ENCODE measurements at regions not wholly inside any gene's neighbourhood (a gene's known extent, or its start where the extent isn't known, plus 50 kb on each side); places are given as distances from the start of the nearest gene placed in this dataset.

GRCh38 chr5:57566914-57567313 lies 84.3 kb upstream of the ACTBL2 start:
- TF ChIP-seq GATA1 (IDR thresholded peaks at IDR 0.05; ENCODE audit: low read depth, low read length) (no peak), POLR2A (IDR thresholded peaks at IDR 0.05; ENCODE audit: low read length) (no peak)

GRCh38 chr5:57561231-57561842 lies 78.7 kb upstream of the ACTBL2 start:
- no peak for TF ChIP-seq POLR2A (IDR thresholded peaks at IDR 0.05; ENCODE audit: low read length)
- no peak for TF ChIP-seq GATA1 (IDR thresholded peaks at IDR 0.05; ENCODE audit: low read depth, low read length)
- no peak for DNase-seq

More at GRCh38 chr5:57566914-57567313, 84.3 kb upstream of the ACTBL2 start:
- no peak for DNase-seq

- no peak for DNase-seq
- TF ChIP-seq GATA1 (IDR thresholded peaks at IDR 0.05; ENCODE audit: low read depth, low read length) (no peak), POLR2A (IDR thresholded peaks at IDR 0.05; ENCODE audit: low read length) (no peak)
Measured at GRCh38 chr5:57559110-57559635, 76.6 kb upstream of the ACTBL2 start.

- DNase-seq, result no peak
- no peak for TF ChIP-seq POLR2A (IDR thresholded peaks at IDR 0.05; ENCODE audit: low read length)
- no peak for TF ChIP-seq GATA1 (IDR thresholded peaks at IDR 0.05; ENCODE audit: low read depth, low read length)
Measured at GRCh38 chr5:57552033-57552432, 69.4 kb upstream of the ACTBL2 start.

- TF ChIP-seq POLR2A (IDR thresholded peaks at IDR 0.05; ENCODE audit: low read length), result no peak
- no peak for TF ChIP-seq GATA1 (IDR thresholded peaks at IDR 0.05; ENCODE audit: low read depth, low read length)
- DNase-seq, result no peak
Measured at GRCh38 chr5:57551251-57551650, 68.6 kb upstream of the ACTBL2 start.

GRCh38 chr5:57550132-57550531 lies 67.5 kb upstream of the ACTBL2 start:
- no peak for TF ChIP-seq POLR2A (IDR thresholded peaks at IDR 0.05; ENCODE audit: low read length)
- no peak for TF ChIP-seq GATA1 (IDR thresholded peaks at IDR 0.05; ENCODE audit: low read depth, low read length)
- no peak for DNase-seq

- TF ChIP-seq POLR2A (IDR thresholded peaks at IDR 0.05; ENCODE audit: low read length), result no peak
- TF ChIP-seq GATA1 (IDR thresholded peaks at IDR 0.05; ENCODE audit: low read depth, low read length), result no peak
- DNase-seq, result no peak
Measured at GRCh38 chr5:57549566-57549965, 67.0 kb upstream of the ACTBL2 start.

GRCh38 chr5:57540823-57541222 lies 58.2 kb upstream of the ACTBL2 start:
- DNase-seq, result no peak
- TF ChIP-seq POLR2A (IDR thresholded peaks at IDR 0.05; ENCODE audit: low read length) (no peak), GATA1 (IDR thresholded peaks at IDR 0.05; ENCODE audit: low read depth, low read length) (no peak)

- no peak for DNase-seq
- TF ChIP-seq GATA1 (IDR thresholded peaks at IDR 0.05; ENCODE audit: low read depth, low read length) (no peak), POLR2A (IDR thresholded peaks at IDR 0.05; ENCODE audit: low read length) (no peak)
Measured at GRCh38 chr5:57539281-57539701, 56.7 kb upstream of the ACTBL2 start.

- no peak for TF ChIP-seq POLR2A (IDR thresholded peaks at IDR 0.05; ENCODE audit: low read length)
- no peak for TF ChIP-seq GATA1 (IDR thresholded peaks at IDR 0.05; ENCODE audit: low read depth, low read length)
- DNase-seq, result no peak
Measured at GRCh38 chr5:57538341-57538955, 55.8 kb upstream of the ACTBL2 start.

- TF ChIP-seq POLR2A (IDR thresholded peaks at IDR 0.05; ENCODE audit: low read length), result no peak
- no peak for TF ChIP-seq GATA1 (IDR thresholded peaks at IDR 0.05; ENCODE audit: low read depth, low read length)
- no peak for DNase-seq
Measured at GRCh38 chr5:57537811-57538210, 55.2 kb upstream of the ACTBL2 start.

- TF ChIP-seq POLR2A (IDR thresholded peaks at IDR 0.05; ENCODE audit: low read length) (no peak), GATA1 (IDR thresholded peaks at IDR 0.05; ENCODE audit: low read depth, low read length) (no peak)
- DNase-seq, result no peak
Measured at GRCh38 chr5:57532513-57533497, 50.2 kb upstream of the ACTBL2 start.
